ENCODE measurements at regions not wholly inside any gene's neighbourhood (a gene's known extent, or its start where the extent isn't known, plus 50 kb on each side); places are given as distances from the start of the nearest gene placed in this dataset.
"Not testable (repeated sequence)": the region's sequence is repeated elsewhere in the genome, so short reads cannot be mapped to it uniquely, and the experiment has no call there.

DNA sequence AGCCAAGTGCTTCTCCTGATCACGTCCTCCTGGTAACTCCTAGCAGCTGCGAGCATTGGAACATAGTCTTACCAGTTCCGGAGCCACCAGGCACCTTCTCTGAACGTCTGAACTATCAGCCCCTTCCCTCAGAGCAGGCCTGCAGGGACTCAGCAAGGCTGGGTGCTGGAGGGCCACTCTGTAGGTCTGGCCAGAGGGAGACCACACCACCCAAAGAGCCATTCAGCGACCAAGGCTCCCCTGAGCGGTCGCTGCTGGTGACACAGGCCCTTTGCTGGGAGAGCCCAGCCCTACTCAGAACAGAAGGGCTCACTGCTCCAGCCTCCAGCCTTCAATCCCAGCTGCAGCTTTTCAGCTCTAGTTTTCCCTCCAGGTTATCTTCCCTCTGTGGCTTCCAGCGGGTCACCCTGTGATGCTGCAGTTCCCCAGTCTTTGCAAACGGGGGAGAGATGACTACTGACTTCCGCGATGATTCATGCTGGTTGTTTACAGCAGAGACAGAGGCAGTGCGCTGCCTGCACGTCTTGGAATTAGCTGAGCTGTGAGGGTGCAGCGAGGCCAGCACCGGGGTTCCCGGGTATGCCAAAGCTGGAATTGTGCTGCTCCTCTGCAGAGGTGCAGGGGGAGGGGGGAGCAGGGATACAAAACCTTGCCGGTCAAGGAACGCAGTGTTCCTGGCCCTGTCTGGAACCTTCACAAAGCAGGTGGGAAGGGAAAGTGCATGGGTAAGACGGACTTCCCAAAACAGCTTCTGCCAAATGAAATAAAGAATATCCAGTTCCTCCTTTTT is 161.4 kb downstream of the LY86 start:
- DNase-seq: peak; percentile 93

GRCh38 chr6:6750594-6751265 is 162.2 kb downstream of the LY86 start:
- no peak for DNase-seq

GRCh38 chr6:6751266-6751596 is 162.7 kb downstream of the LY86 start:
- DNase-seq: no peak

- DNase-seq: peak; percentile 90
These were observed 163.1 kb downstream of the LY86 start for GRCh38 chr6:6751619-6752023.

- DNase-seq: no peak
These were observed 163.6 kb downstream of the LY86 start for GRCh38 chr6:6752129-6752528.

DNA sequence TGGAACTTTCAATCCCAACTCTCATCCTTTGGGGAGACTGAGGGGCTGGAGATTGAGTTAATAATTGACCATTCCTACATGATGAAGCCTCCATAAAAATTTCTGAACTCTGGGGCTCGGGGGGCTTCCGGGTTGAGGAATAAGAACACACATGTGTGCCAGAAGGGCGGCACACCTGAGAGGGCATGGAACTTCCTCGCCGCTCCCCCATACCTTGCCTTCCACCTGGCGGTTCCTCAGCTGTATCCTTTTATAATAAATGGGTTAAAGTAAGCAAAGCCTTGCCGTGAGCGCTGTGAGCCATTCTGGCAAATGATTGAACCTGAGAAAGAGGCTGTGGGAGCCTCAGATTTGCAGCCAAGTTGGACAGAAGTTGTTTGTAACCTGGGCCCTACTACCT is 164.8 kb downstream of the LY86 start:
- DNase-seq: no peak

DNA sequence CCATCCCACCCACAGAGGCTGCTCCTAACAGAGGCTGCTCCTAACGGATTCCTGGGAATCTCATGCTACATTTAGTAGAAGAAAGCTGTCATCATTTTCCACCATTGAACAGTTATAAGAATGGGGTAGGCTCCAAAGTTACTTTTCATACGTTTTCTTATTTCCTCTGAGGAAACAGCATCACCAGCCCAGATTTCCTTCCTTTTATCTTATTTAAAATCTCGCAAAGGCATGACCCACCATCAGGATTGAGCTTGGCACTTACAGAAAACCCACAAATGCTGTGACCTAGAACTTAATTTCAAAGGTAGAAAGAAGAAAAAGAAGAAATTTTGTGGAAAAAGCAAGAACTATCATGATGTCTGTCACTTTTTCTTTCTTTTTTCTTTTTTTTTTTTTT is 168.0 kb downstream of the LY86 start:
- DNase-seq: no peak

GRCh38 chr6:6758546-6758914 is 170.0 kb downstream of the LY86 start:
- no peak for DNase-seq

- DNase-seq: peak; percentile 87
These were observed 170.6 kb downstream of the LY86 start for GRCh38 chr6:6758915-6759654.

GRCh38 chr6:6760002-6760401 is 171.5 kb downstream of the LY86 start:
- no peak for DNase-seq

DNA sequence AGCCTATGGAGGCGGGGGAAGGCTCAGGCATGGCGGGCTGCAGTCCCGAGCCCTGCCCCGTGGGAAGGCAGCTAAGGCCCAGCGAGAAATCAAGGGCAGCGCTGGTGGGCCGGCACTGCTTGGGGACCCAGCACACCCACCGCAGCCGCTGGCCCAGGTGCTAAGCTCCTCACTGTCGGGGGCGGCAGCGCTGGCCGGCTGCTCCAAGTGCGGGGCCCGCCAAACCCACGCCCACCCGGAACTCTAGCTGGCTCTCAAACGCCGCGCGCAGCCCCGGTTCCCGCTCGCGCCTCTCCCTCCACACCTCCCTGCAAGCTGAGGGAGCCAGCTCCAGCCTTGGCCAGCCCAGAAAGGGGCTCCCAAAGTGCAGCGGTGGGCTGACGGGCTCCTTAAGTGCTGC is 174.0 kb downstream of the LY86 start:
- not testable (repeated sequence) for DNase-seq

GRCh38 chr6:6764764-6765434 is 176.4 kb downstream of the LY86 start:
- no peak for DNase-seq

DNA sequence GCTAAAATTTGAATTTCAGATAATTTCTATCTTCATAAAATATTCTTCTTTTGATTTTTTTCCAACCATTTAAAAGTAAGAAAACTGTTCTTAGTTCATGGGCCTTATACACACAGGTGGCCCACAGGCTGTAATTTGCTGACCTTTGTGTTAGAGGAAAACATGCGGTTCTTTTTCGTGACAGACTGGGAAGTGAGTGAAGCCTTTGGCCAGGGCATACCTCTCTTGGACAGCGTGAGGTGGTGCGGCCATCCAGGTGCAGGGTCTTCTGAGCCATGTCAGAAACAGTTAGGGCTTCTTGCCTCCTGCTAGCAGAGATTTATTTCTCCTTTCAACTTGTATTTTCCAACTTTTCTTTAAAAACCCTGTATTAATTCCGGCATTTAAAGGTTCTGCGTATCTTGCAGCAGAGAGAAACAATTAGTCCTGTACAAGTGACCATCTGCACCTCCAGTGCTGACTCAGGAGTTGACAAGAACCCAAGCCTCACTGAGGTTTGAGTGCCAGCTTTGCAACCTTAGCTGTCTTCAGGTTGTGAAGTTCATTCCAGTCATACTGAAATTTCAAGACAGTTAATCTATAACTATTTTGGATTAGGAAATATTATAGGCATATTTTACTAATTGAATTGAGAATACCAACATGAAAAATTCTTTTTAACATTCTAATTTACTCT is 177.8 kb downstream of the LY86 start:
- DNase-seq: no peak

- DNase-seq: no peak
These were observed 180.9 kb downstream of the LY86 start for GRCh38 chr6:6769466-6769865.

DNA sequence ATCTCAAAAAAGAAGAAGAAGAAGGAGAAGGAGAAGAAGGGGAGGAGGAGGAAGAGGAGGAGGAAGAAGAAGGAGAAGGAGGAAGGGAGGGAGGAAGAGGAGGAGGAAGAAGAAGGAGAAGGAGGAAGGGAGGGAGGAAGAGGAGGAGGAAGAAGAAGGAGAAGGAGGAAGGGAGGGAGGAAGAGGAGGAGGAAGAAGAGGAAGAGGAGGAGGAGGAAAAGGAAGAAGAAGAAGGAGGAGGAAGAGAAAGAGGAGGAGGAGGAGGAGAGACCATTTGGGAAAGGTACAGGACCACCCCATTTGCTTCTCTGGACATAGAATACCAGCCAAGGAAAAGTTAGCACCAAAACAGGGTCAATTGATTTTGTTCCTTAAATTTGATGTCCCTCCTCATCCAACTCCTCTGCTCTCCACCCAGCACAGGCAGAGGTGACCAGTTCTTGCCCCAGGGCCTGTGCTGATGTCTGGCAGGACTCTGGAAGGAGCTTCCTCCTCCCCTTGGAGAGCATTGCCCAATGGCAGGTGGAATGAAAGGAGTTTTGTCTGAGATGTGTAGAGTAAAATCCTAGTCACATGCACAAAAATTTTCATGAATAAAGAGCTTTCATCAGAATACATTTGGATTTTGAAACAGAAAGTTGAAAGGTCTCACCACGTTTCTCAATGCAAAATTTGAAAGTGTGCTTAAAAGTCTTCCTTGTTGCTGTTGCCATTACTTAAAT is 182.9 kb downstream of the LY86 start:
- peak; percentile 51 for DNase-seq

DNA sequence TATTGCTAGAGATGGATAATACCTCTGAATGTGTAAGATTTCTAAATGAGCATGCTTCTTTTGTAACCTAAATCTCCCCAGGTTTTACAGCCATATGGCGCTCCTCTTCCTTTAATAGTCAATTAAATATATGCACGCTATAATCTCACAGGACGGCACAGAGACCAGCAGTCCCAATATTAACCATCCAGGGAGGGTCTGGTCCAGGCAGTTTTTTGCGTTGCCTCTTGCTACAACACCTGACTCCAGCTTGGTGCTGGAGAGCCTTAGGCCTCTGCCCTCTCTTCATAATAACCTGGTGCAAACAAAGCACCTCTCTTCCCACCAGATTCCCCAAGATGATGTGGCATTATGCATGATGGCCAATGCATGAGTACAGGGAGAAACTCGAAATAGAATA is 183.4 kb downstream of the LY86 start:
- no peak for DNase-seq

- DNase-seq: no peak
These were observed 184.2 kb downstream of the LY86 start for GRCh38 chr6:6772751-6773150.

- no peak for DNase-seq
These were observed 186.6 kb downstream of the LY86 start for GRCh38 chr6:6775074-6775473.

DNA sequence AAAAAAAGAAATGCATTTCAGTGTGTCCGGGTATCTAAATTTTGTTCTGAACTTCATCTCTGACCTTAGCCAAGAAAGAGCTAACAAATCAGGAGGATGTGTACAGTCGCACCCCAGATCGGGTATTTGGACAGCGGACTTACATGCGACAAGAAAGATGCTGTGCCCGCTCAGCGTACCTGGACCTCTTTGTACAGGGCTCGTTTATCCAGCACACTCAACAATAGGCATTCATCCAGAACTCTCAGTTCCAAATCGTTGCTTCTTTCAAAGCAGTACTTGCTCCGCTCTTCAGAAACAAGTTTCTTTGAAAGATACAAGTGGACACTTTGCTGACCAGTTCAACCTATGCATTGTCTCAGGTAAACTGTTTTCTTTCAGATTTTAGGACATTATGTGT is 191.7 kb downstream of the LY86 start:
- DNase-seq: no peak

GRCh38 chr6:6781172-6781872 is 192.8 kb downstream of the LY86 start:
- no peak for DNase-seq

DNA sequence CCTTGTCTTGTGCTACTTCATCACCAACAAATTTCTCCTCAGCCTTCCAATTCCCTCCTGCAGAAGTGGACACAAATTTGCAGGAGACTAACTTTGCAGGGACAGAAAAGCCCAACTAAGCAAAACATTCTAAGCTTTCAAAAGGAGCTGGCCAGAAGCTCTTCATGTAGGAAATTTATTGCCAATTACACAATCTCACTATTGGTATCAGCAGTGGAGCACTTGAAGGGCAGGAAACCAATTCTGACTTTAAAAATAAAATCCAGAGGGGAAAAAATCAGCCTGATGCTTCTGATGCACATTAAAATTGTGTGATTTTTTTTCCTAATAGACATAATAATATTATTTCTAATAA is 193.3 kb downstream of the LY86 start:
- no peak for DNase-seq

DNA sequence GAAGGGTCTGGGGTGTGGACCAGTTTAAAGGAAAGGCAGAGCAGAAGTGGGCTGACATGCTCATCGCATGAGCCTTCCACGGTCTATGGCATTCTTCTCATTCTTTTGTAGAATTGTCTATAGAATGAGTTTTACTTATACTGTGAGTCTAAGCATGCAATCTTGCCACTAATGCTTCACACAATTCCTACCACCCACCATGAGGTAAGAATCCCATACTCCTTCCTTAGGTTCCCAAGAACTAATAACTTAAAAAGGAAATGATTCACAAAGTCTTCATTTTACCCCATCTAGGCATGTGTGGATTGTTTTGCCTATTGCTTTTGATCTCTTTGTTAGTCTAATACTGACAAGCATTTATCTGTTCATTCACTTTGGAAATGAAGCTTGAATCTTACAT is 195.2 kb downstream of the LY86 start:
- no peak for DNase-seq
